Keratinocyte (primary cell): ENCODE measurements at regions not wholly inside any gene's neighbourhood (a gene's known extent, or its start where the extent isn't known, plus 50 kb on each side); places are given as distances from the start of the nearest gene placed in this dataset.

ENCODE experiments used
- DNase-seq: peaks from one replicate; pipeline ENCODE4 v3.0.0-alpha.2; 2011; ENCODE audit warnings: low read depth, missing footprints, low spot score
- FAIRE-seq: peaks from 2 replicates; lab custom pipeline; 2011; peaks lifted over from hg19 to GRCh38; lab: Jason Lieb, UNC
- H2AFZ ChIP-seq: 2 replicates; pipeline ENCODE4 v1.6.0; 2012; ENCODE audit warnings: low read length, control low read depth, inconsistent platforms; ENCODE audit not compliant: control insufficient read depth
- H3K27ac ChIP-seq: 2 replicates; pipeline ENCODE4 v1.5.1; 2011; ENCODE audit warnings: low read length; ENCODE audit not compliant: control insufficient read depth, insufficient read depth
- H3K27me3 ChIP-seq: 3 replicates; pipeline ENCODE4 v1.6.0; 2011; ENCODE audit warnings: low read length; ENCODE audit not compliant: control insufficient read depth, insufficient read depth; ENCODE audit errors: extremely low read depth
- H3K36me3 ChIP-seq, 2 experiments: 2 replicates in 1 of 2; 3 replicates in 1 of 2; pipeline ENCODE4 v1.5.1; 2011; ENCODE audit warnings: low read length in 2 of 2, mild to moderate bottlenecking in 1 of 2; ENCODE audit not compliant: control insufficient read depth in 2 of 2, insufficient read depth in 2 of 2; ENCODE audit errors: extremely low read depth in 1 of 2
- H3K4me1 ChIP-seq: 3 replicates; pipeline ENCODE4 v1.5.1; 2011; ENCODE audit warnings: low read length; ENCODE audit not compliant: control insufficient read depth, insufficient read depth; ENCODE audit errors: extremely low read depth
- H3K4me2 ChIP-seq: 3 replicates; pipeline ENCODE4 v1.6.0; 2011; ENCODE audit warnings: low read depth, low read length; ENCODE audit not compliant: control insufficient read depth, insufficient read depth; ENCODE audit errors: extremely low read depth
- H3K4me3 ChIP-seq, 3 experiments: fragments of 200-600 bp in 1 of 3; sonication (generic) in 1 of 3; 2 replicates in 2 of 3; 3 replicates in 1 of 3; pipeline ENCODE4 v1.5.1; 2011 to 2016; ENCODE audit warnings: low read length in 3 of 3, mild to moderate bottlenecking in 3 of 3, control low read depth in 2 of 3, inconsistent platforms in 1 of 3, low read depth in 1 of 3, mixed read lengths in 1 of 3, mixed run types in 1 of 3, moderate library complexity in 1 of 3; ENCODE audit not compliant: control insufficient read depth in 2 of 3, insufficient read depth in 2 of 3; ENCODE audit errors: extremely low read depth in 1 of 3
- H3K79me2 ChIP-seq: 2 replicates; pipeline ENCODE4 v1.6.0; 2012; ENCODE audit warnings: low read length; ENCODE audit not compliant: control insufficient read depth, insufficient read depth
- H3K9ac ChIP-seq: 3 replicates; pipeline ENCODE4 v1.6.0; 2011; ENCODE audit warnings: low read length; ENCODE audit not compliant: control insufficient read depth, insufficient read depth; ENCODE audit errors: extremely low read depth
- H3K9me1 ChIP-seq: 3 replicates; pipeline ENCODE4 v1.6.0; 2011; ENCODE audit warnings: low read length; ENCODE audit not compliant: control insufficient read depth, insufficient read depth; ENCODE audit errors: extremely low read depth
- H3K9me3 ChIP-seq: 2 replicates; pipeline ENCODE4 v1.5.1; 2012; ENCODE audit warnings: low read depth, low read length; ENCODE audit not compliant: control insufficient read depth
- H4K20me1 ChIP-seq: 3 replicates; pipeline ENCODE4 v1.6.0; 2011; ENCODE audit warnings: low read length; ENCODE audit not compliant: control insufficient read depth, insufficient read depth; ENCODE audit errors: extremely low read depth
- EZH2 ChIP-seq: IDR thresholded peaks from one replicate; pipeline ENCODE4 v1.6.1; 2012; ENCODE audit warnings: inconsistent platforms, mild to moderate bottlenecking, low read length, moderate library complexity
- dilution Hi-C: fragments of 300-500 bp; cut with MboI; formaldehyde crosslinking; loops from one replicate; pipeline ENCODE4 v1.7.0; 2020; ENCODE audit warnings: low sequenced_read_pairs; ENCODE audit not compliant: extremely low pct_ligation_motif_present
- TF ChIP-seq, protein P1 (sequence below), 3 experiments: IDR thresholded peaks in 1 of 3; conservative IDR thresholded peaks in 1 of 3; optimal IDR thresholded peaks in 1 of 3; 2 replicates in 2 of 3; 3 replicates in 1 of 3; pipeline versions ENCODE3 to v1.5.1; 2011; ENCODE audit warnings: low read length in 3 of 3, mild to moderate bottlenecking in 3 of 3, moderate library complexity in 2 of 3, control low read depth in 1 of 3, inconsistent platforms in 1 of 3; ENCODE audit not compliant: insufficient read depth in 2 of 3; ENCODE audit errors: extremely low read depth in 1 of 3

DNA sequence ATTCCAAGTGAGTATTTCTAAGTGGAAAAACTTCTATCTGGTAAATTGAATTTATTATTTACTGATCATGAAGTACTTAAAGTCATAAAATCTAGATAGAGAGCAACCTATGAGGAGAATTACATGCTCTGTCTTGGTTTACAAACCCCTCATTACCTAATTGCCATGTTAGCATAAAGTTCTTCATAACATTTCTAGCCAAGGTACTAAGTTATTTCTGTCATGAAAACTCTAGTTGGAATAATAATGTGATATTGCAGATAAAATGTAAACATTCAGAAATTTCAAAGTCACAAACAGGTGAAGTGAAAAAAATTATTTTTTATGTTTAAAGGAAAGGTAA is 228.6 kb downstream of the TTLL7 start:
- DNase-seq (no peak), FAIRE-seq (no peak)
- no peak overlapping the region for H2AFZ ChIP-seq
- no peaks in the 10 kb centered on the region for H3K4me1 ChIP-seq
- TF ChIP-seq, protein P1, sequence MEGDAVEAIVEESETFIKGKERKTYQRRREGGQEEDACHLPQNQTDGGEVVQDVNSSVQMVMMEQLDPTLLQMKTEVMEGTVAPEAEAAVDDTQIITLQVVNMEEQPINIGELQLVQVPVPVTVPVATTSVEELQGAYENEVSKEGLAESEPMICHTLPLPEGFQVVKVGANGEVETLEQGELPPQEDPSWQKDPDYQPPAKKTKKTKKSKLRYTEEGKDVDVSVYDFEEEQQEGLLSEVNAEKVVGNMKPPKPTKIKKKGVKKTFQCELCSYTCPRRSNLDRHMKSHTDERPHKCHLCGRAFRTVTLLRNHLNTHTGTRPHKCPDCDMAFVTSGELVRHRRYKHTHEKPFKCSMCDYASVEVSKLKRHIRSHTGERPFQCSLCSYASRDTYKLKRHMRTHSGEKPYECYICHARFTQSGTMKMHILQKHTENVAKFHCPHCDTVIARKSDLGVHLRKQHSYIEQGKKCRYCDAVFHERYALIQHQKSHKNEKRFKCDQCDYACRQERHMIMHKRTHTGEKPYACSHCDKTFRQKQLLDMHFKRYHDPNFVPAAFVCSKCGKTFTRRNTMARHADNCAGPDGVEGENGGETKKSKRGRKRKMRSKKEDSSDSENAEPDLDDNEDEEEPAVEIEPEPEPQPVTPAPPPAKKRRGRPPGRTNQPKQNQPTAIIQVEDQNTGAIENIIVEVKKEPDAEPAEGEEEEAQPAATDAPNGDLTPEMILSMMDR (optimal IDR thresholded peaks at IDR 0.05 in 1 of 3, IDR thresholded peaks at IDR 0.05 in 1 of 3, conservative IDR thresholded peaks at IDR 0.05 in 1 of 3; ENCODE audit: extremely low read depth in 1 of 3, insufficient read depth in 2 of 3, low read length in 3 of 3), result no peak
- no peak for TF ChIP-seq EZH2
- no peaks in the 10 kb centered on the region for H3K27me3 ChIP-seq
- H3K4me2 ChIP-seq, result no peak overlapping the region
- no peaks in the 10 kb centered on the region for H4K20me1 ChIP-seq
- H3K79me2 ChIP-seq, result no peaks in the 10 kb centered on the region
- no peak overlapping the region for H3K4me3 ChIP-seq
- no peaks in the 10 kb centered on the region for H3K9me1 ChIP-seq
- H3K9me3 ChIP-seq, result no peaks in the 10 kb centered on the region
- dilution Hi-C loops, result no loop called here
- no peaks in the 10 kb centered on the region for H3K36me3 ChIP-seq
- H3K9ac ChIP-seq, result no peak overlapping the region
- H3K27ac ChIP-seq, result no peak overlapping the region

DNA sequence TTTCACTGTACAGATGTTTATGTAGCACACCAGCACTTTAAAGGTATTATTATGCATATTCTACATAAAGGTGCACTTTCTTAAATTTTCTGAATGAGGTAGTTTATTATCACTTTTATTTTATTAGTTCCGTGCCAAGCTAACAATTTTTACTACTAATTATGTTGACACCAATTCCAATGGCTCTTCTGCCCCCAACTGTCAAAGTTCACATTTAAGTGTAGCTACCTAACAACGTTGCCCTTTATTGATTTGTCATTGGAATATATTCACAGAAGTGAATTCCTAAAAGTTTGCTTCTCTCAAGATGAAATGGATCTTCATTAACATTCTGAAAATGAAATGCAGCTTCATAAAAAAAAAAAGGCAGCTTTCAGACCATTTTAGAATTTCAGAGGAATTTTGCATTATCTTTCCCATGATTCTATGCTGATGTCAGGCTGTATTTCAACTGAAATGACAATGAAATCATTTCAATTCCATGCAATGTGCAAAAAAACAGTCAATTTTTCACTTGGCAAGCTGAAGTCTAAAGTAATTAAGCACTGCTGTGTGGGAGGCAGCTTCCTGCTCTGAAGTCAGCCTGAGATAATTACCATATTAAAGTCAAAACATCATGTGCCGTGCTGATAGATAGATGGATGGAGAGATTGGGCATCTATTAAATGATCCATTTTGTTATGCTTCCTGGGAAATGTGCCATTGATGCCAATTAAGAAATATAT is 229.2 kb downstream of the TTLL7 start:
- DNase-seq, result no peak
- H3K4me2 ChIP-seq, result no peak overlapping the region

More for the DNA sequence above, 229.2 kb downstream of the TTLL7 start:
- Histone ChIP-seq H3K4me3 (no peak overlapping the region), H3K79me2 (no peaks in the 10 kb centered on the region), H3K9ac (no peak overlapping the region), H3K9me1 (no peaks in the 10 kb centered on the region), H3K27ac (no peak overlapping the region), H3K9me3 (no peaks in the 10 kb centered on the region), H3K36me3 (no peaks in the 10 kb centered on the region), H4K20me1 (no peaks in the 10 kb centered on the region), H3K4me1 (no peaks in the 10 kb centered on the region), H3K27me3 (no peaks in the 10 kb centered on the region), H2AFZ (no peak overlapping the region)
- dilution Hi-C loops, result no loop called here
- TF ChIP-seq EZH2, result no peak
- TF ChIP-seq, protein P1 (optimal IDR thresholded peaks at IDR 0.05 in 1 of 3, IDR thresholded peaks at IDR 0.05 in 1 of 3, conservative IDR thresholded peaks at IDR 0.05 in 1 of 3; ENCODE audit: extremely low read depth in 1 of 3, insufficient read depth in 2 of 3, low read length in 3 of 3), result no peak
- no peak for FAIRE-seq
